Activated CD8-positive, alpha-beta memory T cell treated with anti-CD3 and anti-CD28 coated beads for 36 hours (primary cell): ENCODE measurements at regions not wholly inside any gene's neighbourhood (a gene's known extent, or its start where the extent isn't known, plus 50 kb on each side); places are given as distances from the start of the nearest gene placed in this dataset.
"Not testable (repeated sequence)": the region's sequence is repeated elsewhere in the genome, so short reads cannot be mapped to it uniquely, and the experiment has no call there.

Source experiments
- CTCF ChIA-PET: fragments of 350-600 bp; sonication (Branson Sonifier 250); formaldehyde crosslinking; loops from one replicate; lab custom pipeline; 2021; ENCODE audit warnings: antibody characterized with exemption; lab: Charles Lee
- POLR2A ChIA-PET: fragments of 350-600 bp; sonication (Branson Sonifier 250); formaldehyde crosslinking; loops from one replicate; lab custom pipeline; 2021; ENCODE audit warnings: antibody characterized with exemption; lab: Charles Lee

DNA sequence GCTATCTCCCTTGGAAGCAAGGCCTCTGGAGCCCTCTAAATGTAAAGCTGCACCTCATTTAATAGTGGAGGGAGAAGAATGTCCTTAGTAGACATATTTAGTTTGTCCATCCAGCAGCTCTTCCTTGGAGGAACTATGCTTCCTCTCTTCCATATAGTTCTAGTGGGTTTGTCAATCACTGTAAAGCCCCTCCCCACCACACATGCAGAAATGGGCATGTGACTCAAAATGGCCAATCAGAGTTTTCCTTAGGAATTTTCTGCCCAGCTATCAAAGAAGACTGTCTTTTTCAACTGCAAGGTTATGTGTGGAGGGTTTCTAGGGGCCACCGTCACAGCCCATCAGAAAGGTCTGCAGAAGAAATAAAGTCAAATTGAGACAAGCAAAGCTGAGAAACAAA, 175.5 kb downstream of the MIS18A start:
- CTCF ChIA-PET = no interaction called here

DNA sequence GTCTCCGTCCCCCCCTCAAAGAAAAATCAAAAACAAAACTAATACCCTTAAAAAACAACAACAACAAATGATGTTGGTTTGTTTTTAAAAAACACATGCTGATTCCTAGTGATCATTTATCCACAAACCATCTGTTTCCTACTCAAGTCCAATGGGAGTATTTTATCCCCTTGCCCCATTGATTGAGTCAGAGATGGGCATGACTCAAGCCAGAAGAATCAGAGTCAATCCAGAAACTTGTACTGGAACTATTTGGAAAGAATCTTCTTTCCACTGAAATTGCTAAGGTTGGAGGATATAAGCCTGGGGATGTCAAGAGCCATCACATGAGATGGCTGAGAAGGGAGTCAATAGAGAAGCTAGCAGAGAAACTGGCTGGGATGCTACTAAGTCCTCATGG, 176.4 kb downstream of the MIS18A start:
- ChIA-PET CTCF (no interaction called here), POLR2A (no interaction called here)

More for the DNA sequence above, 175.5 kb downstream of the MIS18A start:
- POLR2A ChIA-PET = no interaction called here

DNA sequence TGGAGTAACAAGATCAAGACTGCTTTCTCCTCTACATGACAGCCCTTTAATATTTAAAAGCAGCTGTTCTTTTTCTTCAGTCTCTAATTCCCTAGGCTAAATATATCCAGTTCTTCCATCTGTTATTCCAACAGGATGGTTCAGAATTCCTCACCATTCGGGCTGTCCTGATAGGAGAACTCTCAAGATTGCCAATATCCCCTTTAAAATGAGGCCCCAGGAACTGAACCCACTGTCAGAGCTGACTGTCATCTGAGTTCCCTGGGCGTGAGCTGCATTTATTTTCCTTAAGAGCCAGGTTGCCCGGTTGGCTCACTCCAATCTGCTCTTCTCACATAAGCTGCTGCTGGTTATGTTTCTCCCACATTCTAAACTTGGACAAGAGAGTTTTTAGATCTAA, 177.6 kb downstream of the MIS18A start:
- CTCF ChIA-PET = no interaction called here
- POLR2A ChIA-PET = no interaction called here

DNA sequence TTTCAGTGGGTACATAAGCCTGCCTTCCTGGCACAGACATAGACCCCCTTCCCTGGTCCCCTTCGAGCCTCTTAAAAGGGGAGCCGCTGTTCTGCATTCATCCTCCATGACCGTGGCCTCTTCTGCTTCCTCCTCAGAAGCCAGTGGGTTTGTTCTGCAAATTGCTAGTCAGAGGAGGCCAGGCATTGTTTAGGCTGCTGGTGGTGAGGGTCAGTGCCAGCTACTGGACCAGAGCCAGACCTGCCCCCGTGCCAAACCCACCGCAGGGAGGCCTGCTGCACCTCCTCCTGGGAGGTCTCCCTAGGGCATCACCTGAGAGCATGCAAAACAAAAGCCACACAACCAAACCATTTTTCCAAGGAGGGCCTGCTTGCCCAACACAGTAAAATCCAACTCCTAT, 178.4 kb downstream of the MIS18A start:
- ChIA-PET POLR2A (no interaction called here), CTCF (no interaction called here)

- ChIA-PET CTCF (no interaction called here), POLR2A (no interaction called here)
Observed at GRCh38 chr21:32099812-32100416, 178.9 kb downstream of the MIS18A start.

GRCh38 chr21:32096411-32096810, 182.4 kb downstream of the MIS18A start:
- ChIA-PET POLR2A (no interaction called here), CTCF (no interaction called here)

GRCh38 chr21:32094804-32095203, 184.0 kb downstream of the MIS18A start:
- CTCF ChIA-PET = no interaction called here
- POLR2A ChIA-PET = no interaction called here

GRCh38 chr21:32093646-32094462, 185.0 kb downstream of the MIS18A start:
- POLR2A ChIA-PET = no interaction called here
- CTCF ChIA-PET = no interaction called here

DNA sequence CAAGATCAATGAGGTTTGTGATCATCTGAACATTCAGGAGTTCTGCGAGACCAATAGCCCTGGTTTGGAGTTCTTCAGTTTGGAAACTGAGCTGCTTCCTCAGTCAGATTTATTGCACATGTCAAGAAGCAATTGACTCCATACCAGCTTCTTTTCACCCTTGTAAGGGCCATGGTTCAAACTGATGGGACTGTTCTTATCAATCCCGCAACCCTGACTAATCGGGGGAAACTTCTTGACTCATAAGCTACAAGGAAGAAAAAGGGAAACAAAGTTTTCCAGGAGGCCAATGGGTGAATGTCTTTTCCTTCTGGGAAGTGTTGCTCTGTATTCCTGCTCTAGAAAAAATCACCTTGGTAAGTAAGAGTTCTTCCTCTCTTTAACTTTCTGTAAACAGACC, 187.9 kb downstream of the MIS18A start:
- ChIA-PET POLR2A (no interaction called here), CTCF (no interaction called here)

DNA sequence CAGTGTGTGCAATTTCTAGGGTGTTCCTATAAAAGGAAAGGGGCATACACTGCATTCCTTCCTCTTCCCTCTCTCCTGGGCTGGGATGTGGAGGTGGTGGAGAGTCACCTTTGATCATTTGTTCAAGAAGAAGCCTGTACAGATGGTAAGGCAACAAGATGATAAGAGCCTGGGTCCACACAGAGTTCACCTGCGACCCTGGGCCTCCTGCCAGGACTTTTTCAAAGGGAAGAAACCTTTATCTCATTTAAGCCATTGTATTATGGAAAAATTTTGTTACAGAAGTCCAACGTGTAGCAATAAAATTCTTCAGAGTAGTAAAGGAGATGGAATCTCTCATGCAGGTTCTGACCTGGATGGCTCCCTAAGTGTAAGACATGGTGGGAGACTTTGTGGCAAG, 189.1 kb downstream of the MIS18A start:
- ChIA-PET CTCF (no interaction called here), POLR2A (no interaction called here)

GRCh38 chr21:32088471-32088870, 190.4 kb downstream of the MIS18A start:
- ChIA-PET CTCF (no interaction called here), POLR2A (no interaction called here)

DNA sequence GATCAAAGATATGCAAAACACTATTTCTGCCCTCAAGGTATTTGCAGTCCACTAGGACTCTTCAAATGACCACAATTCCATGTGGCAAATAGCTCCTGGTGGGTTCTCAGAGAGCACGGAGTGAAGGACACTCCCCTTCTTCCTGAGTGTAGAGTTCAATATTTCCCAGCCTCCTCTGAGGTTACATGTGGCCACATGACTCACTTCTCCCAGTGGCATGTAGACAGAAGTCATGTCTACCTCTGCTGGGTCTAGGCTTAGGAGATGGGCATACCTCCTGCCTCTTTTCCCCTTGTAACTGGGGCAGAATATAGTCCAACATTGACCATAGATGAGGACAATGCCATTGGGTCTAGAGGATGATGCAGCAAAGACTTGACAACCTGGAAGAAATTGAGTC, 191.4 kb downstream of the MIS18A start:
- ChIA-PET POLR2A (no interaction called here), CTCF (no interaction called here)

DNA sequence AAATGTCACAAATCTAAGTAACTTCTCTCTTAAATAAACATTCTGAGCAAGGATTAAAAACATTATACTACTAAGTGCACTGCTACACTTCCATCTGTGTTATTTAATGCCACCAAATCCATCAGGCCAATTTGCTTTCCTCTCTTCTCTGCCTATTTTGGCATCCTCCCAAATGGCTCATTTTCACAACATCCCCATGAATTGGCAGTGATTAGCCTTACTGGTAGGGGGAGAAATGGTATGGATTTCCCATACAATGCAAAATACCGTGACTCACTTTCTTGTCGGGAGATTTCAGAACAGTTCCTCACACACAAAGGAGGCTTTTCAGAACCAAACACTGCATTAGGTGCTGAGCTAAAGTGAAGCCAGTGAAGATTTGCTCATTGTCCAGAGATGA, 195.7 kb downstream of the MIS18A start:
- ChIA-PET POLR2A (no interaction called here), CTCF (no interaction called here)

GRCh38 chr21:32082466-32082865, 196.4 kb downstream of the MIS18A start:
- ChIA-PET POLR2A (no interaction called here), CTCF (interaction anchor here (0.5 kb wide), 1 partner anchor 143 kb away, joined by 4 read pairs; no protein-coding TSS in a partner anchor)

- ChIA-PET CTCF (no interaction called here), POLR2A (no interaction called here)
Observed at GRCh38 chr21:32073593-32073992, 200.8 kb downstream of the HUNK start.

GRCh38 chr21:32073190-32073589, 200.4 kb downstream of the HUNK start:
- CTCF ChIA-PET = no interaction called here
- POLR2A ChIA-PET = no interaction called here

DNA sequence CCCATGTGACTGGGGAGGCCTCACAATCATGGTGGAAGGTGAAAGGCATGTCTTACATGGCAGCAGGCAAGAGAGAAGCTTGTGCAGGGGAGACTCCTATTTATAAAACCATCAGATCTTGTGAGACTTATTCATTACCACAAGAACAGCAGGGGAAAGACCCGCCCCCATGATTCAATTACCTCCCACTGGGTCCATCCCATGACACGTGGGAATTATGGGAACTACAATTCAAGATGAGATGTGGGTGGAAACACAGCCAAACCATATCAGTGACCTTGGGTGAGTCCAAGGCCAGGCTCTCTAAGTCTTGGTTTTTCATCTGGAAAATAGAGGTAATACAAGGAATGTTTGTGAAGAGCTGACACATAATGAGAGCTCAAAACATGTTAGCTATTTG, 198.8 kb downstream of the HUNK start:
- POLR2A ChIA-PET, CTCF ChIA-PET: not testable (repeated sequence)

GRCh38 chr21:32070676-32071330, 198.0 kb downstream of the HUNK start:
- POLR2A ChIA-PET = no interaction called here

DNA sequence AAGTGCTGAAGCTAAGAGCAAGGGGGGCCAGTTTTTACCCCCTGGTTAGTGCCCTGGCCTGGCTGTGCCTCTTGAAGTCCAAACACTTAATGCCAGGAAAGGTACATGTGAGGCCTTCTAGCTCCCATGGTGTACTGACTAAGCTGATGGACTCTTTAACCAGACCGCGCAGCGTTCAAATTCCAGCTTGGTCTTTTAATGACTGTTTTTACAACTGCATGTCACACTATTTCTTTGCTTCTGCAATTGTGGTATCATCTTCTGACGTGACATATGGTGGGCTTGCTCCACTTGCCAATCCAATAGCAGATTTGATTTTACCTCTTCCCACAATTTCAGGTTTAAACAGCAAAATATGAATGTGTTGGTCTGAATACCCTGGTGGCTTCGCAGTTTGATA, 197.3 kb downstream of the HUNK start:
- CTCF ChIA-PET = no interaction called here
- POLR2A ChIA-PET = no interaction called here

More at GRCh38 chr21:32070676-32071330, 198.0 kb downstream of the HUNK start:
- CTCF ChIA-PET = no interaction called here

DNA sequence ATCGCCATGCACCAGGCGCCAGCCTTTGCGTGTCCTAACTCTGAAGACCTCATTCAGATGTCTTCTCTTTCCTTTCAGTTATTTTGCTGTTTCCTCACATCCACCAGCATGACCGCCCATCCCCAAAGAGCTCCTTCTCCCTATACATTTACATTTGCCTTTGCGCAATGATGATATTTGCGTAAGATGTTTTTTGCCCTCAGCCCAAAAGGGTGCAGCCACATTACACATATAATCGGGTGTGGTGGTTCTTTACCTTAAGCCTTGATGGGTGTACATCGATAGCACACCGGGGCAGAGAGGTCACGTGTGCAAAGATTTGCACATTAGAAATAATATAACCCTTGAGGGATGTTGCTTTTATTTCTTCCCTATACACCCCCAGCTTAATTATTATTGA, 192.8 kb downstream of the HUNK start:
- ChIA-PET POLR2A (no interaction called here), CTCF (no interaction called here)
